Progenitor cell of endocrine pancreas (in vitro differentiated cells): ENCODE measurements at regions not wholly inside any gene's neighbourhood (a gene's known extent, or its start where the extent isn't known, plus 50 kb on each side); places are given as distances from the start of the nearest gene placed in this dataset.
"Not testable (repeated sequence)": the region's sequence is repeated elsewhere in the genome, so short reads cannot be mapped to it uniquely, and the experiment has no call there.

Experiments
- DNase-seq: peaks from one replicate; pipeline ENCODE4 v3.0.0; 2021; ENCODE audit warnings: low spot score; ENCODE audit not compliant: unreplicated experiment
- H3K27ac Mint-ChIP-seq: 2 replicates; pipeline ENCODE4 v1.8.0; 2021; ENCODE audit warnings: mild to moderate bottlenecking, moderate library complexity, mixed read lengths
- H3K27me3 Mint-ChIP-seq: 2 replicates; pipeline ENCODE4 v1.8.0; 2021; ENCODE audit warnings: mixed read lengths
- H3K36me3 Mint-ChIP-seq: 2 replicates; pipeline ENCODE4 v1.8.0; 2022; ENCODE audit warnings: mixed read lengths; ENCODE audit not compliant: insufficient read depth
- H3K4me1 Mint-ChIP-seq: 2 replicates; pipeline ENCODE4 v1.8.0; 2021; ENCODE audit warnings: low read depth, mixed read lengths
- H3K4me3 Mint-ChIP-seq: 2 replicates; pipeline ENCODE4 v1.8.0; 2021; ENCODE audit warnings: low read depth, mild to moderate bottlenecking, moderate library complexity, mixed read lengths
- H3K9me3 Mint-ChIP-seq: 2 replicates; pipeline ENCODE4 v1.8.0; 2021; ENCODE audit warnings: low read depth, mixed read lengths
- TF ChIP-seq, protein P1 (sequence below): fragments of 200-600 bp; sonication (generic); IDR thresholded peaks from one replicate; pipeline ENCODE4 v1.5.0; 2021; ENCODE audit warnings: antibody characterized with exemption, mild to moderate bottlenecking; ENCODE audit not compliant: unreplicated experiment

- Mint-ChIP-seq H3K4me3 (no peak overlapping the region), H3K27me3 (peaks cover 66% of the 10 kb centered on the region), H3K36me3 (no peaks in the 10 kb centered on the region), H3K9me3 (no peaks in the 10 kb centered on the region), H3K4me1 (no peaks in the 10 kb centered on the region), H3K27ac (no peak overlapping the region)
- DNase-seq = no peak
- TF ChIP-seq, protein P1, sequence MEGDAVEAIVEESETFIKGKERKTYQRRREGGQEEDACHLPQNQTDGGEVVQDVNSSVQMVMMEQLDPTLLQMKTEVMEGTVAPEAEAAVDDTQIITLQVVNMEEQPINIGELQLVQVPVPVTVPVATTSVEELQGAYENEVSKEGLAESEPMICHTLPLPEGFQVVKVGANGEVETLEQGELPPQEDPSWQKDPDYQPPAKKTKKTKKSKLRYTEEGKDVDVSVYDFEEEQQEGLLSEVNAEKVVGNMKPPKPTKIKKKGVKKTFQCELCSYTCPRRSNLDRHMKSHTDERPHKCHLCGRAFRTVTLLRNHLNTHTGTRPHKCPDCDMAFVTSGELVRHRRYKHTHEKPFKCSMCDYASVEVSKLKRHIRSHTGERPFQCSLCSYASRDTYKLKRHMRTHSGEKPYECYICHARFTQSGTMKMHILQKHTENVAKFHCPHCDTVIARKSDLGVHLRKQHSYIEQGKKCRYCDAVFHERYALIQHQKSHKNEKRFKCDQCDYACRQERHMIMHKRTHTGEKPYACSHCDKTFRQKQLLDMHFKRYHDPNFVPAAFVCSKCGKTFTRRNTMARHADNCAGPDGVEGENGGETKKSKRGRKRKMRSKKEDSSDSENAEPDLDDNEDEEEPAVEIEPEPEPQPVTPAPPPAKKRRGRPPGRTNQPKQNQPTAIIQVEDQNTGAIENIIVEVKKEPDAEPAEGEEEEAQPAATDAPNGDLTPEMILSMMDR = no peak
Observed at GRCh38 chr9:135303865-135304499, 175.6 kb upstream of the PPP1R26 start.

DNA sequence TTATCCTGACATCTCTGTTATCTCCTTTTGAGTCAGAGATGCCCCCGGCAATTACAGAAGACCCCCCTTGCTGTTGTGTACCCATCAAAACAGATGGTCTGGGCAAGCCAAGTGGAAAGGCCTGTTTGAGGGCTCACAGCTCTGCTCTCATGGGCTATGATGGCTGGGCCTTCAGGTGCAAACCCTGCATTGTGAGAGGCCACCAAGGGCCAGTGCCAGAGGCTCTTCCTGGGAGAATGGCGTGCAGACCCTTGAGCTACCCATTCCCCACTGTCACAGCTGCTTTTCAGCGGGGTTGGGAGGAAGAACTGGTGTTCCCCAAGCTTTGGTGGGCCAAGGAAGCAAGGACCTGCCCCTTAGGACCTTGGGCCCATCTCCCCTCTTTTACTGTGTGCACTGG is 174.7 kb upstream of the PPP1R26 start:
- Mint-ChIP-seq H3K27me3 (peaks cover 63% of the 10 kb centered on the region), H3K4me1 (no peaks in the 10 kb centered on the region), H3K27ac (no peak overlapping the region), H3K4me3 (no peak overlapping the region), H3K9me3 (no peaks in the 10 kb centered on the region), H3K36me3 (no peaks in the 10 kb centered on the region)
- TF ChIP-seq, protein P1 = no peak
- DNase-seq = no peak

DNA sequence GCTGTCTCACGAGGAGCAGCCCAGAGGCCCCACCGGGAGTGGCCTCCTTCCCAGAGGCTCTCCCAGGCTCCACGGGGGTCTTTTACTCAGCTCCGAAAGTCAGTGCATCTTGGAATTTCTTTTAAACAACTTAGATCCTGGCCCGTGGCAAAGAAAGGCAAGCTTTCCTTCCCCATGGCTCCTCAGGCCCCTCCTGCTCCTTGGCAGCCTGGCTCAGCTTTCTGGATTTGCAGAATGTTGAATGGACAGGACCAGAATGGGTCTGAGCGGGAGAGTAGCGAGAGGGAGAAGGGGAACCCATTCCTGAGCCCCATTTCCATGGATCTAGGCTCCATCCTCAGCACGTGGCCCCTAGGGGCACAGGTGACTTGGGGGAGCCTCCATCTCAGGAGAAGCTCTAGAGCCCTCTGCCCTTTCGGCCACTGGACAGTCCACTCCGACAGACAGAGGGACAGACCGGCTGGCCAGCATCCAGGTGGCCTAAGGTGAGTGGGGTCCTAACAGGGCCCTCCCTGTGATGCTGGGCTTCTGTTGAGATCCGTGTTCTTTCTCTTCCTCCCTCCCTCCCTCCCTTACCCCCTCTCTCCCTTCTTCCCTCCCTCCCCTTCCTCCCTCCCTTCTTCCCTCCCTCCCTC is 173.9 kb upstream of the PPP1R26 start:
- TF ChIP-seq, protein P1 = no peak
- no peak overlapping the region for H3K4me3 Mint-ChIP-seq
- H3K9me3 Mint-ChIP-seq = no peaks in the 10 kb centered on the region
- H3K27me3 Mint-ChIP-seq = peaks cover 64% of the 10 kb centered on the region
- H3K36me3 Mint-ChIP-seq = no peaks in the 10 kb centered on the region
- no peak overlapping the region for H3K27ac Mint-ChIP-seq
- DNase-seq = no peak
- H3K4me1 Mint-ChIP-seq = no peaks in the 10 kb centered on the region

DNA sequence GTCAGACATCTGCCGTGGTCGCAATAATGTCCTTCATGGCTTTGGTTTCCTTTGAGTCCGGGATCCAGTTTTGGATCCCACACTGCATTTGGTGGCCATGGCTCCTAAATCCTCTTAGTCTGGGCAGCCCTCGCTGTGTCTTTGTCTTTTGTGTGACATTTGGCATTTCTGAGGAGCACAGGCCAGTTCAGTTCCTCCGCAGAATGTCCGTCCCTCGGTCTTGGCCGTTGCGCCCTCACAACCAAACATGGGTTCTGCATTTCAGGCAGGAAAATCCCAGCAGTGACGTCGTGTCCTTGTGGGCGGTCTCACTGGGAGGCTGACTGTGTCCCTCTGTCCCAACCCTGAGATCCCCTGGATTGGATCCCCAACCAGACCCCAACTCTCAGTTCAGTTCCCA is 172.9 kb upstream of the PPP1R26 start:
- Mint-ChIP-seq H3K27ac (no peak overlapping the region), H3K27me3 (peaks cover 58% of the 10 kb centered on the region), H3K36me3 (no peaks in the 10 kb centered on the region), H3K9me3 (no peaks in the 10 kb centered on the region), H3K4me3 (no peak overlapping the region), H3K4me1 (no peaks in the 10 kb centered on the region)
- no peak for DNase-seq
- TF ChIP-seq, protein P1 = no peak

GRCh38 chr9:135307300-135307699 is 172.3 kb upstream of the PPP1R26 start:
- Mint-ChIP-seq H3K4me3 (no peak overlapping the region), H3K4me1 (no peaks in the 10 kb centered on the region), H3K27me3 (peaks cover 55% of the 10 kb centered on the region), H3K9me3 (peaks cover 4% of the 10 kb centered on the region), H3K27ac (no peak overlapping the region), H3K36me3 (no peaks in the 10 kb centered on the region)
- no peak for DNase-seq
- TF ChIP-seq, protein P1 = no peak

DNA sequence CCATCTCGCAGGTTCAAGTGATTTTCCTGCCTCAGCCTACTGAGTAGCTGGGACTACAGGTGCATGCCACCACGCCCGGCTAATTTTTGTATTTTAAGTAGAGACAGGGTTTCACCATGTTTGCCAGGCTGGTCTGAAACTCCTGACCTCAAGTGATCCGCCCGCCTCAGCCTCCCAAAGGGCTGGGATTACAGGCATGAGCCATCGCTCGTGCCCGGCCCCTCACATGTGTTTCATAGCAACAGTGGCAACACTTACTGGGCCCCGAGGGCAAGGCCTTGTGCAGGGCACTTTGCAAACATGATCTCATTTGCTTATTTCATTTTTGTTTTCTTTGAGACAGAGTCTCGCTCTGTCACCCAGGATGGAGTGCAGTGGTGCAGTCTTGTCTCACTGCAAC is 171.7 kb upstream of the PPP1R26 start:
- DNase-seq, H3K36me3 Mint-ChIP-seq, H3K27ac Mint-ChIP-seq, H3K9me3 Mint-ChIP-seq, H3K4me1 Mint-ChIP-seq, H3K4me3 Mint-ChIP-seq: not testable (repeated sequence)
- H3K27me3 Mint-ChIP-seq = peaks cover 53% of the 10 kb centered on the region
